ENCODE measurements at regions not wholly inside any gene's neighbourhood (a gene's known extent, or its start where the extent isn't known, plus 50 kb on each side); places are given as distances from the start of the nearest gene placed in this dataset.
A peak's percentile ranks its signal among the peaks of the same experiment; 100 is the strongest.

GRCh38 chr6:82740072-82740471 is 325.6 kb downstream of the UBE3D start:
- Histone ChIP-seq H3K4me2 (ENCODE audit: unreplicated experiment) (no peak overlapping the region), H2AFZ (no peak overlapping the region), H3K4me3 (no peak overlapping the region), H3K9me2 (ENCODE audit: insufficient read depth) (no peaks in the 10 kb centered on the region), H3K36me3 (ENCODE audit: low read depth) (no peaks in the 10 kb centered on the region), H3K79me2 (ENCODE audit: insufficient read depth) (no peaks in the 10 kb centered on the region), H3K9me3 (ENCODE audit: low read depth) (no peaks in the 10 kb centered on the region), H3K27ac (no peak overlapping the region), H3K4me1 (ENCODE audit: insufficient read depth) (peaks cover 7% of the 10 kb centered on the region; the same call in 1 of the 2 replicates), H3K9ac (no peak overlapping the region), H3K27me3 (replicated peaks; ENCODE audit: insufficient read depth) (peaks cover 7% of the 10 kb centered on the region; the same call in 1 of the 2 replicates), H4K20me1 (ENCODE audit: insufficient read depth) (no peaks in the 10 kb centered on the region), H3F3A (ENCODE audit: insufficient read depth) (no peaks in the 10 kb centered on the region)
- in situ Hi-C loops (cut with MboI): no loop called here
- TF ChIP-seq EZH2phosphoT487 (IDR thresholded peaks at IDR 0.05; ENCODE audit: insufficient read depth, low read depth): no peak
- no peak for TF ChIP-seq EZH2 (IDR thresholded peaks at IDR 0.05; ENCODE audit: insufficient read depth, poor library complexity, severe bottlenecking)
- DNase-seq: no peak
- WGBS, 2 experiments (ENCODE audit: low coverage in 1 of 2, low lambda C conversion rate in 2 of 2, missing lambda C conversion rate in 2 of 2): 39 to 46% methylated on average over 4 of the region's 4 CpGs

- H3K9me3 ChIP-seq (ENCODE audit: low read depth): no peaks in the 10 kb centered on the region
- H3K4me2 ChIP-seq (ENCODE audit: unreplicated experiment): peak overlapping the region; percentile 3
- no peaks in the 10 kb centered on the region for H4K20me1 ChIP-seq (ENCODE audit: insufficient read depth)
- H3K4me3 ChIP-seq: no peak overlapping the region
- WGBS, 2 experiments (ENCODE audit: low coverage in 1 of 2, low lambda C conversion rate in 2 of 2, missing lambda C conversion rate in 2 of 2): 31 to 36% methylated on average over 1 of the region's 1 CpG
- no peaks in the 10 kb centered on the region for H3K79me2 ChIP-seq (ENCODE audit: insufficient read depth)
- H3K4me1 ChIP-seq (ENCODE audit: insufficient read depth): peaks cover 7% of the 10 kb centered on the region; the same call in 1 of the 2 replicates
- TF ChIP-seq EZH2phosphoT487 (IDR thresholded peaks at IDR 0.05; ENCODE audit: insufficient read depth, low read depth): no peak
- no peak for TF ChIP-seq EZH2 (IDR thresholded peaks at IDR 0.05; ENCODE audit: insufficient read depth, poor library complexity, severe bottlenecking)
- in situ Hi-C loops (cut with MboI): no loop called here
- H3K27me3 ChIP-seq (replicated peaks; ENCODE audit: insufficient read depth): peaks cover 7% of the 10 kb centered on the region; the same call in 1 of the 2 replicates
- no peak overlapping the region for H3K27ac ChIP-seq
- no peaks in the 10 kb centered on the region for H3F3A ChIP-seq (ENCODE audit: insufficient read depth)
- H3K9ac ChIP-seq: no peak overlapping the region
- no peaks in the 10 kb centered on the region for H3K9me2 ChIP-seq (ENCODE audit: insufficient read depth)
- no peak overlapping the region for H2AFZ ChIP-seq
- DNase-seq: peak; percentile 68
- no peaks in the 10 kb centered on the region for H3K36me3 ChIP-seq (ENCODE audit: low read depth)
These were observed 324.2 kb downstream of the UBE3D start for GRCh38 chr6:82741325-82741995.

GRCh38 chr6:82741996-82742385 is 323.6 kb downstream of the UBE3D start:
- Histone ChIP-seq H3F3A (ENCODE audit: insufficient read depth) (no peaks in the 10 kb centered on the region), H3K4me2 (ENCODE audit: unreplicated experiment) (no peak overlapping the region), H3K9ac (no peak overlapping the region), H3K27me3 (replicated peaks; ENCODE audit: insufficient read depth) (peaks cover 7% of the 10 kb centered on the region; the same call in 1 of the 2 replicates), H3K27ac (no peak overlapping the region), H3K9me2 (ENCODE audit: insufficient read depth) (no peaks in the 10 kb centered on the region), H3K36me3 (ENCODE audit: low read depth) (no peaks in the 10 kb centered on the region), H2AFZ (no peak overlapping the region), H3K9me3 (ENCODE audit: low read depth) (no peaks in the 10 kb centered on the region), H3K4me1 (ENCODE audit: insufficient read depth) (peaks cover 7% of the 10 kb centered on the region; the same call in 1 of the 2 replicates), H3K4me3 (no peak overlapping the region), H3K79me2 (ENCODE audit: insufficient read depth) (no peaks in the 10 kb centered on the region), H4K20me1 (ENCODE audit: insufficient read depth) (no peaks in the 10 kb centered on the region)
- no peak for DNase-seq
- in situ Hi-C loops (cut with MboI): no loop called here
- WGBS, 2 experiments (ENCODE audit: low coverage in 1 of 2, low lambda C conversion rate in 2 of 2, missing lambda C conversion rate in 2 of 2): 51 to 54% methylated on average over 3 of the region's 3 CpGs
- TF ChIP-seq EZH2phosphoT487 (IDR thresholded peaks at IDR 0.05; ENCODE audit: insufficient read depth, low read depth) (no peak), EZH2 (IDR thresholded peaks at IDR 0.05; ENCODE audit: insufficient read depth, poor library complexity, severe bottlenecking) (no peak)

GRCh38 chr6:82744286-82745015 is 321.2 kb downstream of the UBE3D start:
- Histone ChIP-seq H3K27me3 (replicated peaks; ENCODE audit: insufficient read depth) (no peaks in the 10 kb centered on the region), H3K4me2 (ENCODE audit: unreplicated experiment) (no peak overlapping the region), H3K4me1 (ENCODE audit: insufficient read depth) (peaks cover 7% of the 10 kb centered on the region; the same call in 1 of the 2 replicates), H3K79me2 (ENCODE audit: insufficient read depth) (no peaks in the 10 kb centered on the region), H2AFZ (no peak overlapping the region), H3K9me2 (ENCODE audit: insufficient read depth) (no peaks in the 10 kb centered on the region), H3K9ac (no peak overlapping the region), H3K9me3 (ENCODE audit: low read depth) (no peaks in the 10 kb centered on the region), H3F3A (ENCODE audit: insufficient read depth) (no peaks in the 10 kb centered on the region), H4K20me1 (ENCODE audit: insufficient read depth) (no peaks in the 10 kb centered on the region), H3K4me3 (no peak overlapping the region), H3K36me3 (ENCODE audit: low read depth) (no peaks in the 10 kb centered on the region), H3K27ac (no peak overlapping the region)
- in situ Hi-C loops (cut with MboI): no loop called here
- TF ChIP-seq EZH2phosphoT487 (IDR thresholded peaks at IDR 0.05; ENCODE audit: insufficient read depth, low read depth) (no peak), EZH2 (IDR thresholded peaks at IDR 0.05; ENCODE audit: insufficient read depth, poor library complexity, severe bottlenecking) (no peak)
- WGBS, 2 experiments (ENCODE audit: low coverage in 1 of 2, low lambda C conversion rate in 2 of 2, missing lambda C conversion rate in 2 of 2): 83 to 88% methylated on average over 1 of the region's 1 CpG
- no peak for DNase-seq

All from GM23248 (cell line).